ENCODE measurements at regions not wholly inside any gene's neighbourhood (a gene's known extent, or its start where the extent isn't known, plus 50 kb on each side); places are given as distances from the start of the nearest gene placed in this dataset.

DNA sequence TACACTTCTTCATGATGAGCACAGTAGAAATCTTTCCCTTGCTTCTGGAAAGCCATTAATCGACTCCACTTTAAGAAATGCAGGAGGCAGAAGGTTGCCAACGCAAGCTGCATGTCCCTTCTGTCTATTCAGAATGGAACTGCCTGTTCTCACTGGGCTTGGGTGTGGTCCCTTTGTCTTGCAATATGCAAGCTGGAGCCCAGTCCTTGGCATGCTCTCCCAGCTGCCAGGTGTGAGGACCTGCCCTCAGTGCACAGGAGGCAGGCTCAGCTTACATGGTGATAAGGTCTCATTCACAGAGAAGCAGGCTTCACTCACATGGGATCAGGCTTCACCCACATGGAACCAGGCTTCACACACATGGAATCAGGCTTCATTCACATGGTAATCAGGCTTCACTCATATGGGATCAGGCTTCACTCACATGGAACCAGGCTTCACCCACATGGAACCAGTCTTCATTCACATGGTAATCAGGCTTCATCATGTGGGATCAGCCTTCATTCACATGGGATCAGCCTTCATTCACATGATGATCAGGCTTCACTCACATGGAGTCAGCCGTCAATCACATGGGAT lies 59.2 kb upstream of the USP47 start:
- TF ChIP-seq, protein P1, sequence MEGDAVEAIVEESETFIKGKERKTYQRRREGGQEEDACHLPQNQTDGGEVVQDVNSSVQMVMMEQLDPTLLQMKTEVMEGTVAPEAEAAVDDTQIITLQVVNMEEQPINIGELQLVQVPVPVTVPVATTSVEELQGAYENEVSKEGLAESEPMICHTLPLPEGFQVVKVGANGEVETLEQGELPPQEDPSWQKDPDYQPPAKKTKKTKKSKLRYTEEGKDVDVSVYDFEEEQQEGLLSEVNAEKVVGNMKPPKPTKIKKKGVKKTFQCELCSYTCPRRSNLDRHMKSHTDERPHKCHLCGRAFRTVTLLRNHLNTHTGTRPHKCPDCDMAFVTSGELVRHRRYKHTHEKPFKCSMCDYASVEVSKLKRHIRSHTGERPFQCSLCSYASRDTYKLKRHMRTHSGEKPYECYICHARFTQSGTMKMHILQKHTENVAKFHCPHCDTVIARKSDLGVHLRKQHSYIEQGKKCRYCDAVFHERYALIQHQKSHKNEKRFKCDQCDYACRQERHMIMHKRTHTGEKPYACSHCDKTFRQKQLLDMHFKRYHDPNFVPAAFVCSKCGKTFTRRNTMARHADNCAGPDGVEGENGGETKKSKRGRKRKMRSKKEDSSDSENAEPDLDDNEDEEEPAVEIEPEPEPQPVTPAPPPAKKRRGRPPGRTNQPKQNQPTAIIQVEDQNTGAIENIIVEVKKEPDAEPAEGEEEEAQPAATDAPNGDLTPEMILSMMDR (IDR thresholded peaks at IDR 0.05; ENCODE audit: low read depth, low read length): no peak
- no peak for TF ChIP-seq POLR2A (IDR thresholded peaks at IDR 0.05; ENCODE audit: extremely low read depth, insufficient read length)
